T-helper 17 cell (primary cell): ENCODE measurements at regions not wholly inside any gene's neighbourhood (a gene's known extent, or its start where the extent isn't known, plus 50 kb on each side); places are given as distances from the start of the nearest gene placed in this dataset.

Source experiments
- ATAC-seq: fragments of 150-1000 bp; cut with Tn5 transposase; 2 replicates; pipeline ENCODE4 v1.10.0; 2021; ENCODE audit warnings: mild to moderate bottlenecking, moderate library complexity
- DNase-seq, 3 donors: peaks; one replicate each; pipeline versions ENCODE4 v3.0.0 to v3.0.0-alpha.2; 2020 to 2021
- H3K9me3 ChIP-seq: one replicate; pipeline ENCODE4 v1.7.0; 2013; ENCODE audit warnings: low read length, mild to moderate bottlenecking; ENCODE audit not compliant: control insufficient read depth, poor library complexity, severe bottlenecking
- H3K27ac Mint-ChIP-seq: one replicate; pipeline ENCODE4 v1.8.0; 2022; ENCODE audit warnings: mild to moderate bottlenecking, moderate library complexity, mixed read lengths
- H3K27me3 Mint-ChIP-seq: one replicate; pipeline ENCODE4 v1.8.0; 2022; ENCODE audit warnings: mixed read lengths
- H3K36me3 Mint-ChIP-seq: one replicate; pipeline ENCODE4 v1.8.0; 2022; ENCODE audit warnings: low read depth, mixed read lengths
- H3K4me1 Mint-ChIP-seq: one replicate; pipeline ENCODE4 v1.8.0; 2022; ENCODE audit warnings: mild to moderate bottlenecking, mixed read lengths
- H3K4me3 Mint-ChIP-seq: one replicate; pipeline ENCODE4 v1.8.0; 2022; ENCODE audit warnings: mild to moderate bottlenecking, moderate library complexity, mixed read lengths

GRCh38 chr5:168156170-168156569, 135.3 kb upstream of the WWC1 start:
- no peaks in the 10 kb centered on the region for H3K9me3 ChIP-seq
- DNase-seq (no peak), ATAC-seq (no peak)
- Mint-ChIP-seq H3K4me3 (no peak overlapping the region), H3K27ac (no peak overlapping the region), H3K27me3 (peaks cover 66% of the 10 kb centered on the region), H3K4me1 (peaks cover 2% of the 10 kb centered on the region), H3K36me3 (no peaks in the 10 kb centered on the region)

GRCh38 chr5:168157141-168157540, 134.3 kb upstream of the WWC1 start:
- peaks cover 2% of the 10 kb centered on the region for H3K4me1 Mint-ChIP-seq
- ATAC-seq (no peak), DNase-seq (no peak)
- H3K4me3 Mint-ChIP-seq = no peak overlapping the region
- peaks cover 62% of the 10 kb centered on the region for H3K27me3 Mint-ChIP-seq
- no peaks in the 10 kb centered on the region for H3K9me3 ChIP-seq
- no peak overlapping the region for H3K27ac Mint-ChIP-seq
- no peaks in the 10 kb centered on the region for H3K36me3 Mint-ChIP-seq

- H3K27me3 Mint-ChIP-seq = peaks cover 42% of the 10 kb centered on the region
- ATAC-seq = no peak
- peaks cover 2% of the 10 kb centered on the region for H3K4me1 Mint-ChIP-seq
- H3K4me3 Mint-ChIP-seq = no peak overlapping the region
- H3K9me3 ChIP-seq = no peaks in the 10 kb centered on the region
- H3K36me3 Mint-ChIP-seq = no peaks in the 10 kb centered on the region
- DNase-seq = no peak
- H3K27ac Mint-ChIP-seq = no peak overlapping the region
These were observed 132.0 kb upstream of the WWC1 start for GRCh38 chr5:168159425-168159824.

GRCh38 chr5:168162464-168162863, 129.0 kb upstream of the WWC1 start:
- DNase-seq (no peak), ATAC-seq (no peak)
- no peak overlapping the region for H3K4me3 Mint-ChIP-seq
- H3K27ac Mint-ChIP-seq = no peak overlapping the region
- peaks cover 37% of the 10 kb centered on the region for H3K27me3 Mint-ChIP-seq
- no peaks in the 10 kb centered on the region for H3K9me3 ChIP-seq
- H3K36me3 Mint-ChIP-seq = no peaks in the 10 kb centered on the region
- H3K4me1 Mint-ChIP-seq = peaks cover 5% of the 10 kb centered on the region

- Mint-ChIP-seq H3K27ac (no peak overlapping the region), H3K36me3 (no peaks in the 10 kb centered on the region), H3K27me3 (peaks cover 28% of the 10 kb centered on the region), H3K4me1 (peaks cover 5% of the 10 kb centered on the region), H3K4me3 (no peak overlapping the region)
- ATAC-seq (no peak), DNase-seq (no peak)
- no peaks in the 10 kb centered on the region for H3K9me3 ChIP-seq
These were observed 127.5 kb upstream of the WWC1 start for GRCh38 chr5:168163966-168164365.

GRCh38 chr5:168165221-168165914, 126.1 kb upstream of the WWC1 start:
- no peaks in the 10 kb centered on the region for H3K36me3 Mint-ChIP-seq
- H3K27me3 Mint-ChIP-seq = peaks cover 31% of the 10 kb centered on the region

GRCh38 chr5:168165977-168166376, 125.5 kb upstream of the WWC1 start:
- Mint-ChIP-seq H3K27me3 (peaks cover 32% of the 10 kb centered on the region), H3K27ac (peak overlapping the region; percentile 41), H3K4me3 (no peak overlapping the region), H3K4me1 (peaks cover 3% of the 10 kb centered on the region), H3K36me3 (no peaks in the 10 kb centered on the region)
- DNase-seq = no peak
- no peak for ATAC-seq
- no peaks in the 10 kb centered on the region for H3K9me3 ChIP-seq

More at GRCh38 chr5:168165221-168165914, 126.1 kb upstream of the WWC1 start:
- no peak for ATAC-seq
- Mint-ChIP-seq H3K4me3 (no peak overlapping the region), H3K4me1 (peaks cover 3% of the 10 kb centered on the region), H3K27ac (peak overlapping the region; percentile 41)
- no peak for DNase-seq
- H3K9me3 ChIP-seq = no peaks in the 10 kb centered on the region

DNA sequence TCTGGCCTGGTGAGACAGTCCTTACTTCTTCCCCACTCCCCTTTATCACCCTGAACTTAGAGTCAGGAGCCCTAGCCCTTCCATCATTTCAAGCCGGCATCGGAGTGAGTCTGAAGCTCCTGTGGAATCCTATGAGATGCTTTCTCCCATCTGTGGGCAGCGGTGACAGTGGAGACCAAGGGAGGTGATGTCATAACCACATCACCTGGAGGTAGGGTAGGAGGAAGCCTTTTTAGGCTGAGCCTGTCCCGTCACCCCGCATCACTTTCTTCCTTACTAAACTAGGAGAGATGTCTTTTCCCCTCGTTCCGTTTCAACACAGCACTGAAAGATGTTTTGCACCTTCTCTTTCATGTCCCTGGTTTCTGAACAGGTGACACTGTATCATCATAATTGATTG, 124.1 kb upstream of the WWC1 start:
- ATAC-seq = no peak
- no peak for DNase-seq
- H3K4me1 Mint-ChIP-seq = peaks cover 3% of the 10 kb centered on the region
- no peak overlapping the region for H3K4me3 Mint-ChIP-seq
- H3K27me3 Mint-ChIP-seq = peaks cover 28% of the 10 kb centered on the region
- H3K27ac Mint-ChIP-seq = no peak overlapping the region
- H3K9me3 ChIP-seq = no peaks in the 10 kb centered on the region
- no peaks in the 10 kb centered on the region for H3K36me3 Mint-ChIP-seq

- ATAC-seq = no peak
- H3K27me3 Mint-ChIP-seq = peaks cover 28% of the 10 kb centered on the region
- no peak for DNase-seq
These were observed 122.3 kb upstream of the WWC1 start for GRCh38 chr5:168168978-168169698.

DNA sequence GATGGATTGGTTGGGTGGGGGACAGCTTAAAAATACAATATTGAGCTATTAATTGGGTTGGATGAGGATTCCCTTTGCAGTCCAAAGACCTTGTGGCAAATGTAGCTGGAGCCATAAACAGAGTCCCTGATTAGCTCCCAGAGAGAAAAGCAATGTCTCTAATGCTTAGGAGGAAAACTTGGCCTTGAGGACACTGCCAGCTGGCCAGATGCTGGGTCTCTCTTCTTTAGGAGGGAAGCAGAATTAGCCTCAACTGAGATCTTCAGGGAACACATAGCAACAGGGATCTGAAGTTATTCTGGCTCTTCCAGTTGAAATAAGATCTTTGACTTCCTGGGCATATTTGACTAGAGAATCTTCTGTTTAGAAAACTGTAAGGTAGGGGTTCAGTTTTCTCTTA, 121.7 kb upstream of the WWC1 start:
- no peaks in the 10 kb centered on the region for H3K36me3 Mint-ChIP-seq
- H3K27me3 Mint-ChIP-seq = peaks cover 28% of the 10 kb centered on the region
- H3K4me3 Mint-ChIP-seq = no peak overlapping the region
- no peak for ATAC-seq
- no peaks in the 10 kb centered on the region for H3K9me3 ChIP-seq
- peaks cover 3% of the 10 kb centered on the region for H3K4me1 Mint-ChIP-seq
- H3K27ac Mint-ChIP-seq = no peak overlapping the region
- DNase-seq = no peak

More at GRCh38 chr5:168168978-168169698, 122.3 kb upstream of the WWC1 start:
- Mint-ChIP-seq H3K27ac (no peak overlapping the region), H3K4me3 (no peak overlapping the region), H3K36me3 (no peaks in the 10 kb centered on the region), H3K4me1 (peaks cover 3% of the 10 kb centered on the region)
- H3K9me3 ChIP-seq = no peaks in the 10 kb centered on the region

GRCh38 chr5:168171901-168172759, 119.3 kb upstream of the WWC1 start:
- H3K9me3 ChIP-seq = no peaks in the 10 kb centered on the region
- no peak for DNase-seq
- ATAC-seq = no peak
- no peaks in the 10 kb centered on the region for H3K36me3 Mint-ChIP-seq
- H3K4me1 Mint-ChIP-seq = no peaks in the 10 kb centered on the region
- H3K27ac Mint-ChIP-seq = no peak overlapping the region
- H3K4me3 Mint-ChIP-seq = no peak overlapping the region
- H3K27me3 Mint-ChIP-seq = peaks cover 17% of the 10 kb centered on the region

DNA sequence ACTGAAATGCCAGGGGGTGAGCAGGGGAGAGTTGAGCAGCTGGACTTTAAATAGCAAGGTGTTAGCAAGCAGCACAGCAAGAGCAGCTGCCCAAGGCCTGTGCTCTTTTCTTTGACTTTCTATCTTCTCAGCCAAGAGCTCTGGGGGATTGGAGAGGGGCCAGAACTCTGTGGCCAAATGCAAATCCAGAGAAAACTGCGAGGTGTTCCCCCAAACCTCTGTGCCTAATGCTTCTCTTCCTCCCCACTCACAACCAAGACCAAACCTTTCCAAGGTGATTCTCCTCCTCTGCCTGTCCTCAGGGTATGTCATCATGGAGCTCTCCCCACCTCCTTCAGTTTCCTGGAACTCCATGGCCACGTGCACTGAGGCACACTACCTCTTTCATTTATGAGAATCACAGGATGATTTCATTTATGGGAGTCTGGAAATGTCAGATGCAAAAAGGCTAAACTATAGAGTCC, 118.7 kb upstream of the WWC1 start:
- peaks cover 13% of the 10 kb centered on the region for H3K27me3 Mint-ChIP-seq
- H3K4me1 Mint-ChIP-seq = no peaks in the 10 kb centered on the region
- DNase-seq (no peak), ATAC-seq (no peak)
- no peak overlapping the region for H3K27ac Mint-ChIP-seq
- no peaks in the 10 kb centered on the region for H3K9me3 ChIP-seq
- no peak overlapping the region for H3K4me3 Mint-ChIP-seq
- no peaks in the 10 kb centered on the region for H3K36me3 Mint-ChIP-seq

GRCh38 chr5:168174376-168174775, 117.1 kb upstream of the WWC1 start:
- Mint-ChIP-seq H3K27me3 (peaks cover 18% of the 10 kb centered on the region), H3K27ac (no peak overlapping the region), H3K4me1 (no peaks in the 10 kb centered on the region), H3K4me3 (no peak overlapping the region), H3K36me3 (no peaks in the 10 kb centered on the region)
- no peaks in the 10 kb centered on the region for H3K9me3 ChIP-seq
- DNase-seq = no peak
- no peak for ATAC-seq
